Ishikawa (cell line): ENCODE measurements at regions not wholly inside any gene's neighbourhood (a gene's known extent, or its start where the extent isn't known, plus 50 kb on each side); places are given as distances from the start of the nearest gene placed in this dataset.

Experiments used
- CEBPB ChIP-seq: IDR thresholded peaks from 2 replicates; pipeline ENCODE4 v1.6.1; 2012
- CREB1 ChIP-seq: IDR thresholded peaks from 2 replicates; pipeline ENCODE4 v1.6.1; 2012; ENCODE audit warnings: low read depth
- EGR1 ChIP-seq: IDR thresholded peaks from 2 replicates; pipeline ENCODE4 v1.6.1; 2012
- EP300 ChIP-seq: IDR thresholded peaks from 2 replicates; pipeline ENCODE4 v1.6.1; 2012; ENCODE audit warnings: borderline replicate concordance
- FOXM1 ChIP-seq: IDR thresholded peaks from 2 replicates; pipeline ENCODE4 v1.6.1; 2012; ENCODE audit warnings: low read depth, borderline replicate concordance
- MAX ChIP-seq: IDR thresholded peaks from 2 replicates; pipeline ENCODE4 v1.6.1; 2012
- NFIC ChIP-seq: IDR thresholded peaks from 2 replicates; pipeline ENCODE4 v1.6.1; 2012
- RAD21 ChIP-seq: IDR thresholded peaks from 2 replicates; pipeline ENCODE4 v1.6.1; 2012; ENCODE audit warnings: low read depth
- REST ChIP-seq: IDR thresholded peaks from 2 replicates; pipeline ENCODE4 v1.6.1; 2012; ENCODE audit warnings: low read depth, mild to moderate bottlenecking
- TAF1 ChIP-seq: IDR thresholded peaks from 2 replicates; pipeline ENCODE4 v1.6.1; 2012; ENCODE audit warnings: low read depth, mild to moderate bottlenecking
- TCF12 ChIP-seq: IDR thresholded peaks from 2 replicates; pipeline ENCODE4 v1.6.1; 2012; ENCODE audit warnings: low read depth
- TEAD4 ChIP-seq: IDR thresholded peaks from 2 replicates; pipeline ENCODE4 v1.6.1; 2012
- USF1 ChIP-seq: IDR thresholded peaks from 2 replicates; pipeline ENCODE4 v1.6.1; 2012
- YY1 ChIP-seq: IDR thresholded peaks from 2 replicates; pipeline ENCODE4 v1.6.1; 2012; ENCODE audit warnings: low read depth
- ZBTB7A ChIP-seq: IDR thresholded peaks from 2 replicates; pipeline ENCODE4 v1.6.1; 2012; ENCODE audit warnings: low read depth

- no peak for TF ChIP-seq ZBTB7A
- no peak for TF ChIP-seq REST
- no peak for TF ChIP-seq CREB1
These were observed 388.1 kb upstream of the ACVR2A start for GRCh38 chr2:147456779-147457178.

GRCh38 chr2:147451902-147452515 lies 392.8 kb upstream of the ACVR2A start:
- no peak for TF ChIP-seq USF1
- TF ChIP-seq REST: no peak
- no peak for TF ChIP-seq FOXM1
- no peak for TF ChIP-seq TAF1
- TF ChIP-seq TCF12: no peak
- no peak for TF ChIP-seq EGR1
- TF ChIP-seq RAD21: no peak
- TF ChIP-seq ZBTB7A: no peak
- TF ChIP-seq TEAD4: no peak
- no peak for TF ChIP-seq CEBPB
- no peak for TF ChIP-seq YY1
- TF ChIP-seq MAX: no peak

- TF ChIP-seq CEBPB: no peak
These were observed 393.9 kb upstream of the ACVR2A start for GRCh38 chr2:147450661-147451510.

- TF ChIP-seq REST (no peak), EGR1 (no peak), TCF12 (no peak), MAX (no peak), NFIC (no peak), RAD21 (no peak), CEBPB (no peak), TAF1 (no peak), CREB1 (no peak), FOXM1 (no peak), EP300 (no peak), TEAD4 (no peak), YY1 (no peak), ZBTB7A (no peak), USF1 (no peak)
These were observed 395.4 kb upstream of the ACVR2A start for GRCh38 chr2:147449323-147449991.
